ENCODE measurements at regions not wholly inside any gene's neighbourhood (a gene's known extent, or its start where the extent isn't known, plus 50 kb on each side); places are given as distances from the start of the nearest gene placed in this dataset.

- H3K27me3 ChIP-seq = no peaks in the 10 kb centered on the region
- no peak for DNase-seq
- no peaks in the 10 kb centered on the region for H3K9me3 ChIP-seq
- no peaks in the 10 kb centered on the region for H3K36me3 ChIP-seq
- H3K4me1 ChIP-seq = no peaks in the 10 kb centered on the region
- no peak overlapping the region for H3K4me3 ChIP-seq (ENCODE audit: low read depth, low read length)
- TF ChIP-seq, protein P1, sequence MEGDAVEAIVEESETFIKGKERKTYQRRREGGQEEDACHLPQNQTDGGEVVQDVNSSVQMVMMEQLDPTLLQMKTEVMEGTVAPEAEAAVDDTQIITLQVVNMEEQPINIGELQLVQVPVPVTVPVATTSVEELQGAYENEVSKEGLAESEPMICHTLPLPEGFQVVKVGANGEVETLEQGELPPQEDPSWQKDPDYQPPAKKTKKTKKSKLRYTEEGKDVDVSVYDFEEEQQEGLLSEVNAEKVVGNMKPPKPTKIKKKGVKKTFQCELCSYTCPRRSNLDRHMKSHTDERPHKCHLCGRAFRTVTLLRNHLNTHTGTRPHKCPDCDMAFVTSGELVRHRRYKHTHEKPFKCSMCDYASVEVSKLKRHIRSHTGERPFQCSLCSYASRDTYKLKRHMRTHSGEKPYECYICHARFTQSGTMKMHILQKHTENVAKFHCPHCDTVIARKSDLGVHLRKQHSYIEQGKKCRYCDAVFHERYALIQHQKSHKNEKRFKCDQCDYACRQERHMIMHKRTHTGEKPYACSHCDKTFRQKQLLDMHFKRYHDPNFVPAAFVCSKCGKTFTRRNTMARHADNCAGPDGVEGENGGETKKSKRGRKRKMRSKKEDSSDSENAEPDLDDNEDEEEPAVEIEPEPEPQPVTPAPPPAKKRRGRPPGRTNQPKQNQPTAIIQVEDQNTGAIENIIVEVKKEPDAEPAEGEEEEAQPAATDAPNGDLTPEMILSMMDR (IDR thresholded peaks at IDR 0.05; ENCODE audit: low read depth, low read length) = no peak
Observed at GRCh38 chr4:178696515-178696914, 1254.3 kb upstream of the AGA start.

GRCh38 chr4:178712486-178712885, 1270.2 kb upstream of the AGA start:
- Histone ChIP-seq H3K27me3 (no peaks in the 10 kb centered on the region), H3K9me3 (no peaks in the 10 kb centered on the region), H3K36me3 (no peaks in the 10 kb centered on the region), H3K4me3 (ENCODE audit: low read depth, low read length) (no peak overlapping the region), H3K4me1 (no peaks in the 10 kb centered on the region)
- no peak for DNase-seq
- TF ChIP-seq, protein P1 (IDR thresholded peaks at IDR 0.05; ENCODE audit: low read depth, low read length) = no peak

GRCh38 chr4:178738026-178738425, 1295.8 kb upstream of the AGA start:
- TF ChIP-seq, protein P1 (IDR thresholded peaks at IDR 0.05; ENCODE audit: low read depth, low read length) = no peak

GRCh38 chr4:178745203-178745602, 1303.0 kb upstream of the AGA start:
- Histone ChIP-seq H3K9me3 (no peaks in the 10 kb centered on the region), H3K27me3 (no peaks in the 10 kb centered on the region), H3K36me3 (no peaks in the 10 kb centered on the region), H3K4me3 (ENCODE audit: low read depth, low read length) (no peak overlapping the region), H3K4me1 (no peaks in the 10 kb centered on the region)
- DNase-seq = no peak
- TF ChIP-seq, protein P1 (IDR thresholded peaks at IDR 0.05; ENCODE audit: low read depth, low read length) = no peak

More at GRCh38 chr4:178738026-178738425, 1295.8 kb upstream of the AGA start:
- no peaks in the 10 kb centered on the region for H3K36me3 ChIP-seq
- H3K9me3 ChIP-seq = no peaks in the 10 kb centered on the region
- no peak for DNase-seq
- no peaks in the 10 kb centered on the region for H3K27me3 ChIP-seq
- H3K4me1 ChIP-seq = no peaks in the 10 kb centered on the region
- H3K4me3 ChIP-seq (ENCODE audit: low read depth, low read length) = no peak overlapping the region

GRCh38 chr4:178752954-178753525, 1310.8 kb upstream of the AGA start:
- Histone ChIP-seq H3K27me3 (no peaks in the 10 kb centered on the region), H3K4me1 (no peaks in the 10 kb centered on the region), H3K4me3 (ENCODE audit: low read depth, low read length) (no peak overlapping the region), H3K9me3 (no peaks in the 10 kb centered on the region), H3K36me3 (no peaks in the 10 kb centered on the region)
- TF ChIP-seq, protein P1 (IDR thresholded peaks at IDR 0.05; ENCODE audit: low read depth, low read length) = no peak
- DNase-seq = no peak

DNA sequence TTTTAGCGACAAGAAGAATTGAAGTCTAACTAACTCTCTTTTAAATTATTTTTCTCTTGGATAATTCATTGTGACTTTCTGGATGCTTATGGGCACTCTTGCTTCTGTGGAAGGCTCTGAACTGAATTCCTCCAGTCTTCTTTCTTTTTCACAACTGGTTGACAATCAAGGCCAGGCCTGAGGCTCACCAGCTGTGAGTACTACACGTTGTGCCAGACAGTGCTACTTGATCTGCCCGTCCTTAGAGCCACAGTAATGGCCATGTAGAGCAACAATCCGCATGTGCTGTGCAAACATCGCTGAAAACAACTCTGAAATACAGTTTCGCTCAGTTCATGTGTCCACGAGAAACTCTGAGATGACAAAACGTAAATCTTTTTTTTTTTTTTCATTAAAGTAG, 1336.3 kb upstream of the AGA start:
- Histone ChIP-seq H3K27me3 (no peaks in the 10 kb centered on the region), H3K4me3 (ENCODE audit: low read depth, low read length) (no peak overlapping the region), H3K4me1 (no peaks in the 10 kb centered on the region), H3K9me3 (no peaks in the 10 kb centered on the region), H3K36me3 (no peaks in the 10 kb centered on the region)
- TF ChIP-seq, protein P1 (IDR thresholded peaks at IDR 0.05; ENCODE audit: low read depth, low read length) = no peak
- no peak for DNase-seq
